ENCODE measurements at regions not wholly inside any gene's neighbourhood (a gene's known extent, or its start where the extent isn't known, plus 50 kb on each side); places are given as distances from the start of the nearest gene placed in this dataset.

DNA sequence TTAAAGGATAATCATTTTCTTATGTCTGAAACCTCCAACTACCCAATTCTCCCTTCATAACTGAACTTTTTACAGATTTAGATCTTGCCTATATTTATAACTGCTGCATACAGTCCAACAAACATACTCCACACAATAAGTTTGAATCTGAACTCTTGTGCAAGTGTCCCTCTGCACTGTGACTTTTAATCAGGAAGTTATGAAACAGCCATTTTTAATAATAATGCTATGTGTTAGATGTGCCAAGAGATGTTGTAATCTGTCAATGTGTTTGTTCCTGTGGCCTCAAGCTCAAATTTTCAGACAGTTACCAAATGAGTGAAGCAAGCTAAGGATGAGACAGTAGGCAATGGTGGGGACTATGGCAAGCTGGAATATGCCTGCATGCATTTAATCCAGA lies 57.6 kb upstream of the MTAP start:
- H3K4ac ChIP-seq (ENCODE audit: low read depth, low read length) = no peak overlapping the region
- no peak overlapping the region for H2AFZ ChIP-seq (ENCODE audit: low read length)
- no peak for TF ChIP-seq CTCF (conservative IDR thresholded peaks at IDR 0.05)
- H2BK12ac ChIP-seq (ENCODE audit: insufficient read length, low read depth, low read length) = no peak overlapping the region
- Mint-ChIP-seq H3K4me1 (no peaks in the 10 kb centered on the region), H3K4me3 (no peak overlapping the region), H3K27ac (no peak overlapping the region), H3K27me3 (ENCODE audit: low read depth) (peaks cover 100% of the 10 kb centered on the region), H3K36me3 (ENCODE audit: insufficient read depth in 1 of 3, low read depth in 3 of 3) (no peaks in the 10 kb centered on the region), H3K9me3 (no peaks in the 10 kb centered on the region)
- no peak overlapping the region for H2AK5ac ChIP-seq (ENCODE audit: insufficient read length, low read length)
- H3K23ac ChIP-seq (ENCODE audit: insufficient read length, low read depth, low read length) = no peak overlapping the region
- H3K27ac ChIP-seq (ENCODE audit: insufficient read length, low read depth, low read length) = no peak overlapping the region
- no peak overlapping the region for H3K9ac ChIP-seq (ENCODE audit: extremely low read depth, insufficient read length, low read length)
- H3K4me2 ChIP-seq (ENCODE audit: insufficient read depth, insufficient read length, low read length) = no peak overlapping the region
- H4K5ac ChIP-seq (ENCODE audit: insufficient read length, low read depth, low read length) = no peak overlapping the region
- no peak overlapping the region for H3K56ac ChIP-seq (ENCODE audit: insufficient read length, low read depth, low read length)
- H3K14ac ChIP-seq (ENCODE audit: insufficient read depth, low read length) = no peak overlapping the region
- H3T11ph ChIP-seq (ENCODE audit: low read length) = no peak overlapping the region
- no peak overlapping the region for H2BK120ac ChIP-seq (ENCODE audit: low read depth, low read length, poor library complexity, severe bottlenecking)
- no peaks in the 10 kb centered on the region for H3K79me1 ChIP-seq (ENCODE audit: insufficient read depth, low read depth, low read length, poor library complexity, severe bottlenecking)
- H4K91ac ChIP-seq (ENCODE audit: insufficient read length, low read depth, low read length) = no peak overlapping the region
- H2BK15ac ChIP-seq (ENCODE audit: low read depth, low read length) = no peak overlapping the region
- no peak for DNase-seq
- H3K27me3 ChIP-seq (ENCODE audit: insufficient read depth, low read length) = peaks cover 55% of the 10 kb centered on the region
- H3K18ac ChIP-seq (ENCODE audit: insufficient read length, low read depth, low read length) = no peak overlapping the region
- no peak overlapping the region for H2BK20ac ChIP-seq (ENCODE audit: low read depth, low read length, poor library complexity, severe bottlenecking)
- no peak overlapping the region for H4K8ac ChIP-seq (replicated peaks; ENCODE audit: insufficient read length, low read depth, low read length)
- H2BK5ac ChIP-seq (ENCODE audit: insufficient read length, low read length) = no peak overlapping the region
- no peaks in the 10 kb centered on the region for H3K9me3 ChIP-seq (ENCODE audit: control insufficient read depth, low read depth, low read length)
- H3K4me1 ChIP-seq (ENCODE audit: insufficient read depth, low read length) = no peaks in the 10 kb centered on the region
- H3K23me2 ChIP-seq (ENCODE audit: insufficient read length, low read depth, low read length, poor library complexity, severe bottlenecking) = no peaks in the 10 kb centered on the region
- H3K79me2 ChIP-seq (ENCODE audit: insufficient read depth, low read length) = no peaks in the 10 kb centered on the region
- no peaks in the 10 kb centered on the region for H4K20me1 ChIP-seq (ENCODE audit: control insufficient read depth, insufficient read depth, insufficient read length)

All from H9 (cell line).